ENCODE measurements at regions not wholly inside any gene's neighbourhood (a gene's known extent, or its start where the extent isn't known, plus 50 kb on each side); places are given as distances from the start of the nearest gene placed in this dataset.
"Not testable (repeated sequence)": the region's sequence is repeated elsewhere in the genome, so short reads cannot be mapped to it uniquely, and the experiment has no call there.

GRCh38 chr3:177411201-177411600 lies 213.9 kb upstream of the TBL1XR1 start:
- TF ChIP-seq CTCF (IDR thresholded peaks at IDR 0.05; ENCODE audit: insufficient read depth, low read length, missing control alignments) = no peak
- POLR2A ChIA-PET = no interaction called here
- no peak overlapping the region for H3K4me3 ChIP-seq (ENCODE audit: low read depth, low read length)
- CTCF ChIA-PET = no interaction called here
- no peak for DNase-seq (ENCODE audit: low read depth, low spot score)

GRCh38 chr3:177412677-177413170 lies 215.4 kb upstream of the TBL1XR1 start:
- POLR2A ChIA-PET; CTCF ChIA-PET; H3K4me3 ChIP-seq (ENCODE audit: low read depth, low read length); DNase-seq (ENCODE audit: low read depth, low spot score): not testable (repeated sequence)

- TF ChIP-seq CTCF (IDR thresholded peaks at IDR 0.05; ENCODE audit: insufficient read depth, low read length, missing control alignments) = no peak
- CTCF ChIA-PET = interaction anchor here (1.2 kb wide), 1 partner anchor 10 kb away, joined by 5 read pairs; no protein-coding TSS in a partner anchor
Observed at GRCh38 chr3:177414093-177414492, 216.8 kb upstream of the TBL1XR1 start.

DNA sequence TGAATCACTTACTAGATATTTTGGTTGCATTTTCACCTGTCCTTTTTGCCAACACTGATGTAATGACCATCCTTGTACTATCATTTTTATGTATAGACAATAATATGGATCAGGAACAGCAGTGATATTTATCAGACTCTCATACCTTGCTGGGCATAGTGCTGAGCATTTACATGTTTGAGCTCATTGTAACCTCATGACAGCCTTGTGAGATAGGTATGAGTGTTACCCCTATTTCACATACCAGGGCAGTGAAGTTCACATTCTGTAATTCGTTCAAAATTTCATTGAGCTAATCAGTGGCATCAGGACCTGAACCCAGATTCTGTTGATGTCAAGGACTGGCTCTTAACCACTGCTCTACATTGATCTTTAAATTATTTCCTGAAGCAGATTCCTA lies 221.5 kb upstream of the TBL1XR1 start:
- no peak for DNase-seq (ENCODE audit: low read depth, low spot score)
- CTCF ChIA-PET = no interaction called here
- no peak for TF ChIP-seq CTCF (IDR thresholded peaks at IDR 0.05; ENCODE audit: insufficient read depth, low read length, missing control alignments)
- no peak overlapping the region for H3K4me3 ChIP-seq (ENCODE audit: low read depth, low read length)
- POLR2A ChIA-PET = no interaction called here

More at GRCh38 chr3:177414093-177414492, 216.8 kb upstream of the TBL1XR1 start:
- POLR2A ChIA-PET = no interaction called here
- DNase-seq (ENCODE audit: low read depth, low spot score) = no peak
- H3K4me3 ChIP-seq (ENCODE audit: low read depth, low read length) = no peak overlapping the region

- TF ChIP-seq CTCF (IDR thresholded peaks at IDR 0.05; ENCODE audit: insufficient read depth, low read length, missing control alignments) = no peak
- POLR2A ChIA-PET = no interaction called here
- H3K4me3 ChIP-seq (ENCODE audit: low read depth, low read length) = no peak overlapping the region
- DNase-seq (ENCODE audit: low read depth, low spot score) = no peak
- CTCF ChIA-PET = interaction anchor here (1.0 kb wide), 1 partner anchor 14 kb away, joined by 3 read pairs; no protein-coding TSS in a partner anchor
Observed at GRCh38 chr3:177419904-177420601, 222.8 kb upstream of the TBL1XR1 start.

GRCh38 chr3:177420651-177421480 lies 223.6 kb upstream of the TBL1XR1 start:
- no peak overlapping the region for H3K4me3 ChIP-seq (ENCODE audit: low read depth, low read length)
- ChIA-PET CTCF (interaction anchor here (1.0 to 1.2 kb wide), 2 partner anchors 14 to 370 kb away, joined by 3 read pairs; no protein-coding TSS in a partner anchor), POLR2A (no interaction called here)
- TF ChIP-seq CTCF (IDR thresholded peaks at IDR 0.05; ENCODE audit: insufficient read depth, low read length, missing control alignments) = no peak
- DNase-seq (ENCODE audit: low read depth, low spot score) = peak; percentile 64

Measured in AG04449 (cell line).